SIG-M5 treated with dmso at 0.1 percent for 504 hours (cell line): ENCODE measurements at regions not wholly inside any gene's neighbourhood (a gene's known extent, or its start where the extent isn't known, plus 50 kb on each side); places are given as distances from the start of the nearest gene placed in this dataset.
"Not testable (repeated sequence)": the region's sequence is repeated elsewhere in the genome, so short reads cannot be mapped to it uniquely, and the experiment has no call there.

Experiments used
- DNase-seq: peaks from one replicate; lab custom pipeline; 2025; ENCODE audit not compliant: unreplicated experiment; lab: John Stamatoyannopoulos, UW

GRCh38 chr7:85376589-85376988, 189.7 kb upstream of the SEMA3D start:
- DNase-seq, result no peak

DNA sequence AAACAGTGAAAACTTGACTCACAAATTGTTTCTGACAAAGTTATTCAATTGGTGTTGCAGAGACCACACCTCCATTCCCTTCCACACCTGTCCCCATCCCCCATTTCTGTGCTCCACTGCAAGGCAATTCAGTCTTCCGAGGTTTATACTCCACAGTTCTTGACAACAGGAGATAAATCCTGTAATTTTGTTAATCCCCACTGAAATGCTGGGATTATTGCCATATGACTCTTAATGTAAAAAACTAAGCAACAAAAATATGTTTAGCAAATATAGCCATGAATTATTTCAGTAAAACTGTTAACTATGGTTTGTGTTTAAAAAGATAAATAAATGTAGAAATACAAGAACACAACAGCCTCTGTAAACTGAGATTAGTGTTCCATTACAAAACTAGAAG, 170.1 kb upstream of the SEMA3D start:
- DNase-seq, result no peak

GRCh38 chr7:85343484-85343883, 156.6 kb upstream of the SEMA3D start:
- no peak for DNase-seq

DNA sequence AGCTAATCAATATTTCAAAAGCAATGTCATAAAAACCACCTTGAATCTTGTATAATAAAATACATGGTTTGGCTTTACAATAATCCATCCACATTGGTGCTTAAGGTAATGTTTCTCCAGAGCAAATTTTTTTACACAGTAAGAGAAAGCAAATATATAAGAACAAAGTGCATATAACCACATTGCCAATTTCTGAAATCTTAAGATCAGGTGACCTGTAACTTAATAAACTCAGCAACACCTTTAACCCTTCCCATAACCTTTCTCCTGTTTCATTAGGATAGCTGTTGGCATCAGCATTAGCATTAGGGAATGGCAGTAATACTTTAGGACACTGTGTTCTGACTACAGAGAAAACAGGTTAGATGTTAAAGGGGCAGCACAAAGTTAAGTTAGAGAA, 155.9 kb upstream of the SEMA3D start:
- DNase-seq, result no peak

GRCh38 chr7:85341973-85342372, 155.1 kb upstream of the SEMA3D start:
- no peak for DNase-seq

GRCh38 chr7:85341121-85341520, 154.3 kb upstream of the SEMA3D start:
- no peak for DNase-seq

DNA sequence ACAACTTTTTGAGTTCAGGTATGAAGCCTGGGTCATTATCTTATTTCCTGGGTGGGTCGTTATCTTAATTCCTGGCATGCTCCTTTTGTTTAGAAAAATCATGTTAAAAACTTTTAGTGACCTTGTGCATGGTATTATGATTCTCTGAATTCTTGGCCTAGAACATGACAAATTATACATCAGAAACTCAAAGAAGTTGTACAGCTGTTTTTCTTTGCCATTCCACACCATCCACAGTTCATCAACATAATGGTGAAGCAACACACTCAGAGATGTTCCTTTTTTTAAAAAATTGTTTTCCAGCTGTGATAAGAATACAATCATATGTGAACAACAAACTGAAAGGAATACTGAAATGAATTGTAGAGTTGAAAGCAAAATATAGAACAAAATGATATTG, 149.2 kb upstream of the SEMA3D start:
- DNase-seq, result no peak

- not testable (repeated sequence) for DNase-seq
Observed at GRCh38 chr7:85335113-85335512, 148.3 kb upstream of the SEMA3D start.

DNA sequence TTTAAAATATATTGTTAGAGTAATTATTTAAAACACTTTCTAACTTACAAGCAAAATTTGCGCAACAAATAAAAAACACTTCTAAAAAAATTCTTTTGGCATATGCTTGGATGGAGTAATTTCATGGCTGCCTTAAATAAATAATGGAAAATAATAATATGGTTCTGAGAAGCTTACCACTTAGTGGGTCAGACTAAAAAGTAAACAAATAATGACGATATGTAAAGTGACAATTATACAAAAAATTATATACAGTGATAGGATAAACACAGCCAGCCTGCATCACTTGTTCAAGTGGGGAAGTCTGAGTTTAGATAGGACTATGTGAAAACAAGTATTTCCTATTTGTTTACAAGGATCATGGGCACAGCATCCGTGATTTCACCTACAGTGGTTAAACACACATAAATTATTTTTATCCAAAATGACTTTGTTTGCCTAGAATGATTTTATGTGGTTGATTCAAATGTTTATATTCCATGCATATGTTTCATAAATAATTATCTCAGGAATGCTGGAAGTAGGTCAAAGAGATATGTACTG, 141.7 kb upstream of the SEMA3D start:
- DNase-seq, result no peak

DNA sequence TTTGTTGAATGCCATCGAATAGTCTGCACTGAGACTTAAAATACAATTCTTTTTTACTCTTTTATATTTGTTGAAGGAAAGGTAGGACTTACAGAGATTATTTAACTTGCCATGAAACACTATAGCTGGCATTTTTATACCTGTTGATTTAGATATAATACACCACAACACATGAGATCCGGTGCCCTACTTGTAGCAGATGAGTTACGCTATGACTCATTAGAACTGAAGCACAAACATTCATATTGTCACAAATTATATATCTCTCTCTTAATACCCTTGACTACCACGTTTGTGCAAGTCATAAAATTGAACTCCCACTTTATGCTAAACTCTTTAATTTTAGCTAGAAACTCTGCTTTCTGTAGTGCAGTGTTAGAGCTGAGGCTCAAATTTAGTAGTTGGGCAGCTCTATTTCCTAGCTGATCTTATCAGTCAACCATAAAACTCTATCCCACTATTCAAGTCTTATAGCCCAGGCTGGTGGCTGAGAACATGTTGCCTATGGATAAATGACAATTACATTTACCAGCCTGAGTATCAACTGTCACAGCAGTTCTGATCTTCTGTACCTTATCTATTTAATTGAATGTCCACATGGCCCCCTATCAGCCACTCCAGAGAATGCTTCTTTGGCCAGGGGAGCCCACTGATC, 137.4 kb upstream of the SEMA3D start:
- no peak for DNase-seq

DNA sequence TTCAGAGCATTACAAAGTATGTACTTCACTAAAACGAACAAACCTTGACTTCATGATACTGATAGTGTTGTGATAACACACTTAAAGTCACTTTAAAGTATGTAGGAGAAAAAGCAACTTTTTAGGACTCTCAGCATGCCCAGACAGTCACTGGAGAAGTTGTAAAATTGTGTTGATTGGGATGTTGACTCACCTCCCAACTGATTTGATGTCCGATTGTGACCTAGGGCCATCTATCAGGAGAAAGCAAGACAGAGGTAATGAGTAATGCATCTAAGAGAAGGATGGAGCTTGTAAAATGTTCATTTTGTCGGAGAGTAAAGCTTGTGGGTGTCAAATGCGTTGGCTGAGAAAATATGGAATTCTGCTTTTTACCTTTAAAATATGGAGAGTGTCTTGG, 135.4 kb upstream of the SEMA3D start:
- no peak for DNase-seq

DNA sequence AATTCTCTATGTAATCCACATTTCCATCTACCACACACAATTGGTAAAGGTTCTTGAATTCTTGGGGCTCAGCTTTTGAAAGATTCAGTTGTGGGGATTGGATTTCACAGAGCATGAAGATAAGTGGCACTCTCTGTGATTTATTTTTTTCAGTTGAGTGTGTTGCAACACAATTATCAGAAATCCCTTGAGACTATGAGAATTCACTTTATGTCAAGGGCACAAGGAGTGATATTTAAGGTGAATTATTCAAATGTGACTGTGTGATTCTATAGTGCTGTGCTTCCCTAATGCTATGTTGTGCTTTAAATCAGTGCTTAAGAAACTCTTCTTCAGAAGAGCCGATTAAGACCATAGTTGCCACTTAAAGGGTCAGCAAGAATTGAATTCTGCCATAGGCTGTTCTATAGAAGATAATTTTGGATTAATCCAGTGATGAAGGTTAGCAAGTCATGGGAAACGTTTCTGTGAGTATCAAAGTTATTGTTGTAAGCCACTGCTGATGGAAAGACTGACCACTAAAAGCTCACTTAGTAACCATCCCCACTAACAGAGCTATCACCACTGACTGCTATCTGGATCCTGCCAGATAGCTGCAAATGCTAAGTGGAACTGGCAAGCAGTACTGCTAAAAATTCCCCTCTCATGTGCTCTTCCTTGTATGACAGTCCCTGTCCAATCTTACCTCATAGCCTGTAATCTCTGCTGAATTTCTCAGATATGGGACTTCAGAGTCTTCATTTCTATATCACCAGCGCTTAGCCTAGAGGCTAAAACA, 134.0 kb upstream of the SEMA3D start:
- no peak for DNase-seq

- DNase-seq, result no peak
Observed at GRCh38 chr7:85316489-85316888, 129.6 kb upstream of the SEMA3D start.

DNA sequence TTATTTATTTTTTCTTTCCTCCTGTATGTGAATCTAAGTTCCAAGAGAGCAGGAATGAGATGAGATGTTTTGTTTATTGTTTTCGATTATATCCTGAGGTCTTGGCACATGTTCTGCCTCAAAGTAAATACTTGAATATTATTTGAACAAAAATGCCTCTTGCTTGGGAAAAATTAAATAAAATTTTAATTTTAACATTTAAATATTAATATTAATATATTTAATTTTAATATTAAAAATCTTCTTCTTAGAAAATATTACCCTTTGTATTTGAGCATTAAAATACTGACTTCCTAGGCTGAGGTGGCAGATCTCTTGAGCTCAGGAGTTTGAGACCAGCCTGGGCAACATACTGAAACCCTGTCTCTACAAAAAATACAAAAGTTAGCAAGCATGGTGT, 123.4 kb upstream of the SEMA3D start:
- no peak for DNase-seq

GRCh38 chr7:85306115-85306514, 119.3 kb upstream of the SEMA3D start:
- DNase-seq, result no peak

- DNase-seq, result no peak
Observed at GRCh38 chr7:85294176-85294575, 107.3 kb upstream of the SEMA3D start.

DNA sequence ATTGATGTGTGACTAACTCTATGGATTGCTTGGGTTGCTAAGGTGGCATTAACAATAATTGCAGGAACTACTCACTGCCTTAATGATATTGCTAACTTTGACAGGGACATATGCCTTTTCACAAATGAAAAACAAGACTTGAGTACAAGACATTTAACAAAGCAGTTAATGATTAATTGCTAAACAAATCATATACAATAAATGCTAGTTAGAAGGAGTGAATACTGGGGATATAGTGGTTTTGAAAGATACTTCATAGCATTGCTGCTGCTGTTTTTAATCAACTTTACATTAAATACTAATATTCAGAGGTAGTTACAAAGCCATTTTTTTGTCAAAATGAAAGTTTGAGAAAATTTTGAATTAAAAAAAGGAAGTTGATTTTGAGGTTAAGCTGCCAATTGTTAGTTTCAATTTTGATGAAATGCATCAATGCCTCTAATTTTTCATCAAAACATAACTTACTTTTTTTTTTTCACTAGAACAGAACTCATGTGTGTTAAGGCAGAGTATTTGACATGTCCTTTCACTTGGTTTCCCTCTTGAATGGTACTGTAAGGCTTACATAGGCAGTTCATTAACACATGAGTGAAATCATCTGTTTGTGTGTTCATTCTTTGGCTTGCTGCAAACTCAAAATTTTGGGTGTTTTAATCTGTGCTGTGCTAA, 106.2 kb upstream of the SEMA3D start:
- DNase-seq, result no peak

DNA sequence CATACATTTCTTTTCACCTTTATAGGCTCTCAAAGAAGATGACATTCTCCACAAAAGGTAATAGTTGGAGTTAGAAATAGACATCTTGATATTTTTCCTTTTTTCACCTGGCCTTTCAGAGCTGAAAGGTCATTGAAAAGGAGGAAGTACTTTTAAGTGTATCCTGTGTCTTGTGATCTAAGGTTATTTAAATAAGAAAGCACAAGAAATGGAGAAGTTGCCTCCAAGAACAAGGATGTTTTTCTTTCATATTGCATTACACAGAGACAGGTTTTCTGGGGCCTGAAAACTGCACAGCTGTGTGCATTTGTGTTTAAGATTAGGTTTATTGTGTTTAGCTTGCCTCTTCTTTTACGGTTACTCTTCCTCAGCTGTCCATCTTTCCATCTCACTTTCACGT, 103.4 kb upstream of the SEMA3D start:
- DNase-seq, result peak; percentile 7

DNA sequence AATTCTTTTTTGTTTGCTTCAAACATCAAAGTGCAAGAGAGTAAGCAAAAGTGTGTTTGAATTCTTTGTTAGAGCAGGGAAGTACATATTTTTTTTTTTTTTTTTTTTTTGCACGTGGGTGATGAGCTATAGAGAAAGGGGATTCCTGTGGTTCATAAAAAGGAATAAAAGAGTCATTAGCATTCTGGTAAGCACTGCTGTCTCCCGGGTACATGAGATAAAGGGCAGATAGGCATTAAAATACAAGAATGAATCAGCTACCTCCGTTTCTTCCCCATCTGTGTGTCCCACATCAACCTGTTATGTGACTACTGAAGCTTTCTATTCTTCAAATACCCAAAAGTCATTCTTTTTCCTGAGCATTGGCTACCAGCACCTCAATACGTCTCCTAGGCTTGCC, 102.4 kb upstream of the SEMA3D start:
- no peak for DNase-seq

GRCh38 chr7:85287106-85287825, 100.4 kb upstream of the SEMA3D start:
- no peak for DNase-seq

DNA sequence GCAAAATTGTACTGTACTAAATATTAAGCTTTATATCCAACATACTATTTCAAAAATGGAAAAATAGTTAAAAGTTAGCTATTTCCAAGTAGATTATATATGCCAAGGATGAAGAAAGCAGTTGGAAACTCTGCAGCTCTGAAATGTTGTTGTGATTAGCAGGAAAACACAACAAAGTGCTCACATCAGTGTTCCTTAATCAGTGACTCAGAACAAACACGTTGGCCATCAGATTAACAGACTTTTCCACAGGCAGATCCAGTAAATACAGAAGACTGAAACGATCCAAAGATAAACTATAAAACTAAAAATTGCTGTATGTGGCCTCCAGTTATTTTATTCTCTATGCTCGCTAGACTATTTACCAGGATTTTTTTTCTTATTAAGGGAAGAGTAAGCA, 99.6 kb upstream of the SEMA3D start:
- no peak for DNase-seq
